HFF-Myc (cell line): ENCODE measurements at regions not wholly inside any gene's neighbourhood (a gene's known extent, or its start where the extent isn't known, plus 50 kb on each side); places are given as distances from the start of the nearest gene placed in this dataset.

Source experiments
- DNase-seq: peaks from one replicate; pipeline ENCODE4 v3.0.0-alpha.2; 2011; ENCODE audit warnings: low read depth; ENCODE audit errors: extremely low read depth
- H3K4me3 ChIP-seq: replicated peaks from 2 replicates; pipeline ENCODE4 v1.5.1; 2011; ENCODE audit warnings: low read depth, mild to moderate bottlenecking, control low read depth, low read length
- CTCF ChIP-seq: IDR thresholded peaks from 2 replicates; pipeline ENCODE4 v1.5.1; 2012; ENCODE audit warnings: mild to moderate bottlenecking, low read depth, low read length, control low read depth; ENCODE audit errors: missing control alignments

DNA sequence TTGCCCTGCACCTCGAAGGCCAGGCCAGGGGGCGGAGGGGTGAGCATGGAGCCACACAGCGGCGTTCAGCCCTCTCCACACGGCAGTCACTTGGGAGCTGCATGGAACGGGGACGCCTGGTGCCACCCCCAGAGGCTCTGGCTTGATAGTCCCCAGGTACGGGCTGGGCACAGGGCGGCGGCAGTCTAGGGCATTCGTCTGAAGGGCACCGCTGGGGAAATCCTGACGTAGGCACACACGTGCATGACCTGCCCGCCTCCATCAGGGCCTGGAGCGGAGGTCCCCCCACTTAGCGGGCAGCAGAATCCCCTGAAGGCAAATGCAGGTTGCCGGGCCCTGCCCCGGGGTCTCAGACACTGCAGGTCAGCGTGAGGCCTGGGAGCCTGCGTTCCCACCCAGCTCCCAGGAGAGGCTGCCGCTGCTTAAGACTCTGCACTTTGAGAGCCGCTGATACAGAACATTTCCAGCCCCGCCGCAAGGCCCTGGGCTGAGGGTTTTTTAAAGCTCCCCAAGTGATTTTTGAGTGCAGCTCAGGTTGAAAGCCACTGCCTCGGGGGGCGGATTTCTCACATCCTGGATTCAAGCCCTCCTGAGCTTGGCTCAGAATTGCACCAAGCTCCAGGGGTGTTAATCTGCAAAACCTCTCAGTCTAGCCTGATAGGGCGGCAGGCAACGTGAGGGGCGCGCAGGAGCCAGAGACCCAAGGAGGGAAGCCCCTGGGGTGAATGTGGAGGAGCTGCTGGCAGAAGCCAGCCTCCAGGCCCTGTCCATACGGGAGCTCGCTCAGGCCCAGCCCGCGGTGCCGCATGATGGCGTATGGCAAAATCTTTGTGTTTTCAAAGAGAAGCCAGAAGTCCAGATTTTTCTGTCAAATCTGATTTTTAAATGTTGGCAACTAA lies 182.3 kb upstream of the GSE1 start:
- H3K4me3 ChIP-seq: no peak overlapping the region
- DNase-seq: no peak
- no peak for TF ChIP-seq CTCF

DNA sequence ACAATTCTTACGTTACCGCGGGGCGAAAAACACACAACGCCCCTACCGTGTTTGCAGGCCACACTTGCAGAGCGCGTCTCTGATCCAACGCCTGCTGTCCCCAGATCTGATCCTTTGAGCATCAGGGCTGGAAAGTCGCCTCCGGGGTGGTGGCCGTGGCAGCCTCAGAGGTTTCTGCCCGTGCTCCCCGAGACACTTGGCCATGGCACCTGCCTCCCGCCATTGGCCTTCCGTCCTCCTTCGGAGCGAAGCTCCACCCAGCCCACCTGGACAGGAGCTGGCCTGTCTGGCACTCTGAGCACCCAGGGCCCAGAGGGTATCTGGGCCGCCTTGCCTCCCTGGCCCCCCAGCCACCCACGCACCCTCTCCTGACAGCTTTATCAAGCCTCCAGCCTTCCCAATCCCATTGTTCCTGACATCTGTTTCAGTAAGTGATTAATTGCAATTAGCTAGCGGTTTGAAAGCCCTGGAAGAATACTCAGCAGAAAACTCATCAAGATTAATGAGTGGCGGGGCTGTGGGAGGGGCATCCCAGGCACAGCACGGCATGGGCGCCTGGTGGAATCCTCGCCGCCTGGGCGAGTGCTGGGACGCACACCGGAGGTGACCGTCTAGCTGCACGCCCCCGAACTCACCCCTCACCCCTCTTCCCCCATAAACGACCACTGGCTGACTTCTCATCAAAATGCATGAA lies 181.5 kb upstream of the GSE1 start:
- no peak for TF ChIP-seq CTCF
- no peak overlapping the region for H3K4me3 ChIP-seq
- no peak for DNase-seq

- H3K4me3 ChIP-seq: no peak overlapping the region
- no peak for TF ChIP-seq CTCF
- no peak for DNase-seq
Measured at GRCh38 chr16:85432606-85433005, 180.5 kb upstream of the GSE1 start.

DNA sequence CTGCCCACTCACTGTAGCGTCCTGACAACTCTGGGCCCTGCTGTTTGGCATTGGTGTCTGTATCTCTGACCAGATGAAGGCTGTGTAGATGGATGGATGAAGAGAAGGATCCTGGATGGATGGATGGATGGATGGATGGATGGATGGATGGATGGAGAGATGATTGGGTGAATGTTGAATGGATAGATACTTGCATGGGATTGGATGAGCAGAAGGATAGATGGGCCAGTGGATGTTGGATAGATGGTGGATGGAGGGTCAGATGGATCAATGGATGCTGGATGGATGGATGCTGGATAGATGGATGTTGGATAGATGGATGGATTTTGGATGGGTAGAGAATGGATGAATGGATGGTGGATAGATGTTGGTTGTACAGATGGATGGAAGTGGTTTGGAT lies 179.6 kb upstream of the GSE1 start:
- no peak overlapping the region for H3K4me3 ChIP-seq
- DNase-seq: no peak
- TF ChIP-seq CTCF: no peak

DNA sequence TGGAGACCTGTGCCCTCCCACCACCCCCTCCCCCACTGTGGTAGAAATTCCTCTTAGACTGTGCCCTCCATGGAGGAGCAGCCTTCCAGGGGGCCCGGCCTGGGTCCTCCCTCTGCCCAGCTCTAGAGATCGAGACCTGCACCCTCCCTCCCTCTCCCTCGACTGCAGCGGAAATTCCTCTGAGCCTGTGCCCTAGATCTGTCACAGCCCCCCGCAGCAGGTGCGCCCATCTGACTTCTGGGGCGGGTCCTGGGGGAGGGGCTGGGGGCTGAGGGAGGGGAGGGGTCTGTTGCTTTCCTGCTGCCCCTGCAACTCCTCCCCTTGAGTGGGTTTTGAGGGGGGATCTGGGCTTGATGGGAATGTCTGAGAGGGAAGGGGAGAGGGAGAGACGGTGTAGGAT lies 177.8 kb upstream of the GSE1 start:
- DNase-seq: no peak
- no peak for TF ChIP-seq CTCF
- H3K4me3 ChIP-seq: no peak overlapping the region

DNA sequence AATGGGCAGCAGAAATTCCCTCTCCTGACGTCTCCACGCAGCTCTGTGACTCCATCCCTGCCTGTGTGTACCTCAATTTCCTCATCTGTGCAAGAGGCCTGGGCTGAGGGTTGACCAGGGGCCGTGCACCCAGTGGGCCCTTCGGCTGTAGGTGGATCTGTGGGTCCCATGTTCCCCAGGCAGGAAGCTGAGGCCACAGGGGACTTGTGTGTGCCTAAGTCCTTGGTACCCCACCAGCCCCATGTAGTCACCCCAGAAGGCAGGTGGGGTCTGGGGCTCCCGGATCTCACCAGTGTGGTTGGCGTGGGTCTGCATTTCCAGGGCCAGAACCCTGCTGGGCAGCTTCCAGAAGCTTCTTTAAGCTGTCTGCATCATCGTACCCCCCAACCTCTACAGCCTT lies 177.4 kb upstream of the GSE1 start:
- no peak overlapping the region for H3K4me3 ChIP-seq
- TF ChIP-seq CTCF: no peak
- no peak for DNase-seq
